Caco-2 (cell line): ENCODE measurements at regions not wholly inside any gene's neighbourhood (a gene's known extent, or its start where the extent isn't known, plus 50 kb on each side); places are given as distances from the start of the nearest gene placed in this dataset.

Experiments
- BruUV-seq: library from RNA; stranded (reverse); fragments of 400-500 nt; replicated peaks from 2 replicates; lab custom pipeline; 2021; lab: Mats Ljungman, UMichigan
- CTCF ChIA-PET: fragments of 300-600 bp; sonication (Branson Sonifier 250); formaldehyde crosslinking; loops from one replicate; lab custom pipeline; 2022; ENCODE audit warnings: antibody characterized with exemption; lab: Charles Lee
- POLR2A ChIA-PET: fragments of 300-600 bp; sonication (Branson Sonifier 250); formaldehyde crosslinking; loops from one replicate; lab custom pipeline; 2022; ENCODE audit warnings: antibody characterized with exemption; lab: Charles Lee
- DNase-seq, 2 experiments: peaks; one replicate each; pipeline versions ENCODE4 v3.0.0 to v3.0.0-alpha.2; 2020 to 2022
- H3K27me3 ChIP-seq: replicated peaks from 2 replicates; pipeline ENCODE4 v1.6.0; 2011; ENCODE audit warnings: low read length; ENCODE audit not compliant: control insufficient read depth, insufficient read depth
- H3K36me3 ChIP-seq: 2 replicates; pipeline ENCODE4 v1.5.1; 2011; ENCODE audit warnings: low read length; ENCODE audit not compliant: control insufficient read depth, insufficient read depth
- H3K4me1 ChIP-seq: fragments of 250-450 bp; sonication (Bioruptor Pico); 2 replicates; pipeline ENCODE4 v1.5.1; 2020; ENCODE audit warnings: mild to moderate bottlenecking
- H3K4me3 ChIP-seq: 2 replicates; pipeline ENCODE4 v1.5.1; 2011; ENCODE audit warnings: low read depth, mild to moderate bottlenecking, control low read depth, low read length
- H3K9me3 ChIP-seq: fragments of 250-450 bp; sonication (Bioruptor Pico); 2 replicates; pipeline ENCODE4 v1.5.1; 2020; ENCODE audit warnings: mild to moderate bottlenecking, moderate library complexity
- H3K27ac Mint-ChIP-seq: one replicate; pipeline ENCODE4 v1.8.0; 2022; ENCODE audit warnings: mixed read lengths; ENCODE audit not compliant: unreplicated experiment
- H3K27me3 Mint-ChIP-seq: one replicate; pipeline ENCODE4 v1.8.0; 2022; ENCODE audit warnings: mixed read lengths; ENCODE audit not compliant: insufficient read depth, unreplicated experiment
- H3K36me3 Mint-ChIP-seq: one replicate; pipeline ENCODE4 v1.8.0; 2022; ENCODE audit warnings: mild to moderate bottlenecking, mixed read lengths; ENCODE audit not compliant: insufficient read depth, unreplicated experiment
- H3K4me1 Mint-ChIP-seq: one replicate; pipeline ENCODE4 v1.8.0; 2022; ENCODE audit warnings: low read depth, mixed read lengths; ENCODE audit not compliant: unreplicated experiment
- H3K4me3 Mint-ChIP-seq: one replicate; pipeline ENCODE4 v1.8.0; 2022; ENCODE audit warnings: mild to moderate bottlenecking, moderate library complexity, mixed read lengths; ENCODE audit not compliant: unreplicated experiment
- H3K9me3 Mint-ChIP-seq: one replicate; pipeline ENCODE4 v1.8.0; 2022; ENCODE audit warnings: mixed read lengths; ENCODE audit not compliant: unreplicated experiment
- intact Hi-C: fragments of 100-400 bp; cut with micrococcal nuclease; formaldehyde crosslinking; loops from one replicate; pipeline ENCODE4 v1.10.0; 2022; ENCODE audit not compliant: unreplicated experiment
- TF ChIP-seq, protein P1 (sequence below), 2 experiments: fragments of 200-600 bp in 1 of 2; IDR thresholded peaks; 1 replicate in 1 of 2; 2 replicates in 1 of 2; pipeline versions ENCODE4 v1.5.1 to v1.8.0; 2011 to 2022; ENCODE audit warnings: antibody characterized with exemption in 1 of 2, control low read depth in 1 of 2, inconsistent platforms in 1 of 2, low read depth in 1 of 2, low read length in 1 of 2, mild to moderate bottlenecking in 1 of 2, moderate library complexity in 1 of 2; ENCODE audit not compliant: insufficient read depth in 1 of 2, severe bottlenecking in 1 of 2, unreplicated experiment in 1 of 2

DNA sequence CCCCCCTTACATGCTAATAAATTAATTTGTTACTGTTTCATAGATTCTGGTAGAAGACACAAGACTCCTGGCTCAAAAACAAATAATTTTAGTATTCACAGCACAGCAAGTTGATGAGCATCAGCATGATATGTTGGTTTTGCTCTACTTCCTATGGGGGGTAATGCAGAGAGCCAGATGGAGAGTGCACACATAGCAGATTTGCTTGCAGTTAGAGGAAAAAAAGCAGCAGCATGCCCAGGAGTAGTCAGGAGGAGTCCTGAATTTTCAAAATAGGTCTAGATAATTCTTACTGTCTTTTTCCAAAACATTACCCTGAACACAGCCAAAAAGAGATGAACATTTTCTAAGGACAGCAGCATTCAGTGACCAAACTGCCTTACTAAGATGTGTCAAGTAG is 261.3 kb downstream of the COX7C start:
- Histone ChIP-seq H3K9me3 (no peaks in the 10 kb centered on the region), H3K4me3 (no peak overlapping the region), H3K36me3 (no peaks in the 10 kb centered on the region), H3K27me3 (no peaks in the 10 kb centered on the region), H3K4me1 (no peaks in the 10 kb centered on the region)
- no peak overlapping the region for H3K4me3 Mint-ChIP-seq
- no peak overlapping the region for H3K27ac Mint-ChIP-seq
- BruUV-seq = no TSS peak
- ChIA-PET POLR2A (no interaction called here), CTCF (no interaction called here)
- no peaks in the 10 kb centered on the region for H3K36me3 Mint-ChIP-seq
- TF ChIP-seq, protein P1, sequence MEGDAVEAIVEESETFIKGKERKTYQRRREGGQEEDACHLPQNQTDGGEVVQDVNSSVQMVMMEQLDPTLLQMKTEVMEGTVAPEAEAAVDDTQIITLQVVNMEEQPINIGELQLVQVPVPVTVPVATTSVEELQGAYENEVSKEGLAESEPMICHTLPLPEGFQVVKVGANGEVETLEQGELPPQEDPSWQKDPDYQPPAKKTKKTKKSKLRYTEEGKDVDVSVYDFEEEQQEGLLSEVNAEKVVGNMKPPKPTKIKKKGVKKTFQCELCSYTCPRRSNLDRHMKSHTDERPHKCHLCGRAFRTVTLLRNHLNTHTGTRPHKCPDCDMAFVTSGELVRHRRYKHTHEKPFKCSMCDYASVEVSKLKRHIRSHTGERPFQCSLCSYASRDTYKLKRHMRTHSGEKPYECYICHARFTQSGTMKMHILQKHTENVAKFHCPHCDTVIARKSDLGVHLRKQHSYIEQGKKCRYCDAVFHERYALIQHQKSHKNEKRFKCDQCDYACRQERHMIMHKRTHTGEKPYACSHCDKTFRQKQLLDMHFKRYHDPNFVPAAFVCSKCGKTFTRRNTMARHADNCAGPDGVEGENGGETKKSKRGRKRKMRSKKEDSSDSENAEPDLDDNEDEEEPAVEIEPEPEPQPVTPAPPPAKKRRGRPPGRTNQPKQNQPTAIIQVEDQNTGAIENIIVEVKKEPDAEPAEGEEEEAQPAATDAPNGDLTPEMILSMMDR (IDR thresholded peaks at IDR 0.05; ENCODE audit: insufficient read depth in 1 of 2, low read depth in 1 of 2, low read length in 1 of 2, severe bottlenecking in 1 of 2, unreplicated experiment in 1 of 2) = no peak
- H3K27me3 Mint-ChIP-seq = no peaks in the 10 kb centered on the region
- H3K4me1 Mint-ChIP-seq = no peaks in the 10 kb centered on the region
- intact Hi-C loops = no loop called here
- H3K9me3 Mint-ChIP-seq = no peaks in the 10 kb centered on the region
- no peak for DNase-seq

DNA sequence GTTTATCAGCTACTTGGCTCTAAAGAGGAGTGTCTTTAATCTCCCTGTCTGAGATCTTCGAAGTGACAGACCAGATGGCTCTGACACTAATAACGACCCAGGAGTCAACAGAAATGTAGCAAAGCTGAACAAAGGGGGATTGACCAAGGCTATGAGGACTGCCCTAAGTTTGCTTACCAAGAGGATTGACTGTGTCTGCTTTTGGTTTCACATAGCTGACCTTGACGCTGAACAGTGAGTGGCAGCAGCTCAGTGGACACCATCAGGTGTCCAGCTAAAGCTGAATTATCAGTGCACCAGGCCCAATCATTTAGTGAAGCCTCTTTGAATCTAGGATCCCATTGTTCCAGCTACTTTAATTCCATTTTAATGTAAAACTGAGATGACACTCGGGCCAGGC is 262.6 kb downstream of the COX7C start:
- Mint-ChIP-seq H3K4me3 (no peak overlapping the region), H3K36me3 (no peaks in the 10 kb centered on the region), H3K4me1 (no peaks in the 10 kb centered on the region), H3K27me3 (peaks cover 4% of the 10 kb centered on the region), H3K27ac (no peak overlapping the region), H3K9me3 (no peaks in the 10 kb centered on the region)
- intact Hi-C loops = loop anchor here (2.0 kb wide), 1 partner anchor 532 kb away; the partner anchor contains the start of gene CCNH
- no TSS peak for BruUV-seq
- Histone ChIP-seq H3K4me1 (no peaks in the 10 kb centered on the region), H3K27me3 (no peaks in the 10 kb centered on the region), H3K4me3 (no peak overlapping the region), H3K36me3 (no peaks in the 10 kb centered on the region), H3K9me3 (no peaks in the 10 kb centered on the region)
- ChIA-PET POLR2A (no interaction called here), CTCF (interaction anchor here (0.7 to 2.1 kb wide), 5 partner anchors 15 to 123 kb away, joined by 3 to 22 read pairs (median 3); no protein-coding TSS in a partner anchor)
- no peak for DNase-seq
- TF ChIP-seq, protein P1 (IDR thresholded peaks at IDR 0.05; ENCODE audit: insufficient read depth in 1 of 2, low read depth in 1 of 2, low read length in 1 of 2, severe bottlenecking in 1 of 2, unreplicated experiment in 1 of 2) = no peak

DNA sequence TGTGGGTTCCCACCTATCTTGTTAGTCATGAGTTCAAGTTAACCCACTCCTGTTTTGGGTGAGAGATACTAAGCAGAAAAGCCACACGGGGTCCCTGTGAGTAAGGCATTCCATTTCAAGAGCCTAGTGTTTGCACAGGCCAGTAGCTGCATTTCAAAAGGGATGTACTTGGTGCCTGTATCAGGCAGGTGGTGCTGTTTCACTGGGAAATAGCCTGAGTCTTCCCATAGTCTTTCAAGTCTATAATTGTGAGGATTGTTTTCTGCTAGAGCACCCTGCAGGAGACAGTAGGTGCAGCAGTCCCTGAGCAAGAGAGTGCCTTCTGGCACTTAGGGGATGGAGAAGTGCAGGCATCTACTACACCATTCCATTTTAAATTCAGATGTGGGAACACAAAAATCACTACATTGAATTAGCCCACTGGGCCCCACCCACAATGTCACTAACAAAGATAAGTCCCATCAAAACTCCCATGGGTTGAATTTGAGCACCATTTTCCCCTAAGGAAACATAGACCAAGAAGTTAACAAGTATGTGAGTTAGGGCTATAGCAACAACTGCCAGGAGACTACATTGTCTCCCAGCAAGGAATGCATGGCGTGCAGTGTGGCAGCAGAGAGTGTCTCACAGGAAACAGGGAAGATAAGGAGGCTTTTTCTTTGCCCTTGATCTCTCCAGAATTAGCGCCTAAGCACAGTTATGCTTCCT is 263.2 kb downstream of the COX7C start:
- H3K4me3 Mint-ChIP-seq = no peak overlapping the region
- Histone ChIP-seq H3K4me1 (no peaks in the 10 kb centered on the region), H3K36me3 (no peaks in the 10 kb centered on the region), H3K27me3 (no peaks in the 10 kb centered on the region), H3K4me3 (no peak overlapping the region), H3K9me3 (no peaks in the 10 kb centered on the region)
- intact Hi-C loops = loop anchor here (1.0 to 2.0 kb wide), 3 partner anchors 87 to 532 kb away; partner anchors contain the start of gene CCNH
- CTCF ChIA-PET = interaction anchor here (0.7 to 2.1 kb wide), 5 partner anchors 14 to 122 kb away, joined by 3 to 22 read pairs (median 3); no protein-coding TSS in a partner anchor
- no peak overlapping the region for H3K27ac Mint-ChIP-seq
- H3K9me3 Mint-ChIP-seq = no peaks in the 10 kb centered on the region
- no peaks in the 10 kb centered on the region for H3K36me3 Mint-ChIP-seq
- H3K4me1 Mint-ChIP-seq = no peaks in the 10 kb centered on the region
- TF ChIP-seq, protein P1 (IDR thresholded peaks at IDR 0.05; ENCODE audit: insufficient read depth in 1 of 2, low read depth in 1 of 2, low read length in 1 of 2, severe bottlenecking in 1 of 2, unreplicated experiment in 1 of 2) = peak; percentile 83 to 88
- no TSS peak for BruUV-seq
- peak; percentile 74 to 77 for DNase-seq
- POLR2A ChIA-PET = no interaction called here
- H3K27me3 Mint-ChIP-seq = peaks cover 4% of the 10 kb centered on the region
